HL-60 (cell line): ENCODE measurements at regions not wholly inside any gene's neighbourhood (a gene's known extent, or its start where the extent isn't known, plus 50 kb on each side); places are given as distances from the start of the nearest gene placed in this dataset.

Source experiments
- POLR2AphosphoS5 ChIP-seq: IDR thresholded peaks from 2 replicates; pipeline ENCODE4 v1.6.1; 2012; ENCODE audit warnings: low read depth
- TF ChIP-seq, protein P1 (sequence below): IDR thresholded peaks from one replicate; pipeline ENCODE4 v1.5.1; 2011; ENCODE audit warnings: low read length, control low read depth, inconsistent platforms; ENCODE audit not compliant: insufficient read depth

DNA sequence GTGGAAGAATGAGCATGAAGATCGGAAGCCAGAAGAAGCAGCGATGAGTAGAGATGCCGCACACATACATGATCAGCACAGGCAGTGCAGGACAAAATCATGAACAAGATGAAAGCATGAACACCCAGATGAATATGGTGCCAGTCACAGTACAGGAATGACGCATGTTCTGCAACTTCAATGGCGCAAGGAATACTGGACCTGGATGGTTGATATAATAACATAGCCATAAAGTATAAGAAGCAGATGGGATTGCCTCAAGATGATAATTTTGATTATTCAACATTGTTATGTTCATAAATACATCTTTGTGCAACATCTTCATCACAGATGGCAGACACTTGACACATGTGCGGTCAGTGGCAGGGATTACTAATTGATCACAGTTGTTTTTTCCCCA, 59.7 kb upstream of the SLCO3A1 start:
- TF ChIP-seq, protein P1, sequence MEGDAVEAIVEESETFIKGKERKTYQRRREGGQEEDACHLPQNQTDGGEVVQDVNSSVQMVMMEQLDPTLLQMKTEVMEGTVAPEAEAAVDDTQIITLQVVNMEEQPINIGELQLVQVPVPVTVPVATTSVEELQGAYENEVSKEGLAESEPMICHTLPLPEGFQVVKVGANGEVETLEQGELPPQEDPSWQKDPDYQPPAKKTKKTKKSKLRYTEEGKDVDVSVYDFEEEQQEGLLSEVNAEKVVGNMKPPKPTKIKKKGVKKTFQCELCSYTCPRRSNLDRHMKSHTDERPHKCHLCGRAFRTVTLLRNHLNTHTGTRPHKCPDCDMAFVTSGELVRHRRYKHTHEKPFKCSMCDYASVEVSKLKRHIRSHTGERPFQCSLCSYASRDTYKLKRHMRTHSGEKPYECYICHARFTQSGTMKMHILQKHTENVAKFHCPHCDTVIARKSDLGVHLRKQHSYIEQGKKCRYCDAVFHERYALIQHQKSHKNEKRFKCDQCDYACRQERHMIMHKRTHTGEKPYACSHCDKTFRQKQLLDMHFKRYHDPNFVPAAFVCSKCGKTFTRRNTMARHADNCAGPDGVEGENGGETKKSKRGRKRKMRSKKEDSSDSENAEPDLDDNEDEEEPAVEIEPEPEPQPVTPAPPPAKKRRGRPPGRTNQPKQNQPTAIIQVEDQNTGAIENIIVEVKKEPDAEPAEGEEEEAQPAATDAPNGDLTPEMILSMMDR = no peak
- TF ChIP-seq POLR2AphosphoS5 = no peak
